RKO (cell line): ENCODE measurements at regions not wholly inside any gene's neighbourhood (a gene's known extent, or its start where the extent isn't known, plus 50 kb on each side); places are given as distances from the start of the nearest gene placed in this dataset.

Experiments used
- DNase-seq: peaks from one replicate; pipeline ENCODE4 v3.0.0-alpha.2; 2016; ENCODE audit warnings: low spot score

GRCh38 chr2:16278421-16279200 is 338.3 kb downstream of the MYCN start:
- no peak for DNase-seq

GRCh38 chr2:16277117-16277516 is 336.8 kb downstream of the MYCN start:
- DNase-seq = no peak

GRCh38 chr2:16275661-16276060 is 335.3 kb downstream of the MYCN start:
- DNase-seq = no peak

GRCh38 chr2:16275131-16275530 is 334.8 kb downstream of the MYCN start:
- no peak for DNase-seq

GRCh38 chr2:16273111-16273510 is 332.8 kb downstream of the MYCN start:
- no peak for DNase-seq

GRCh38 chr2:16272038-16272788 is 331.9 kb downstream of the MYCN start:
- DNase-seq = no peak

GRCh38 chr2:16271231-16271896 is 331.0 kb downstream of the MYCN start:
- no peak for DNase-seq

GRCh38 chr2:16270441-16270840 is 330.1 kb downstream of the MYCN start:
- no peak for DNase-seq

- no peak for DNase-seq
Measured at GRCh38 chr2:16268301-16269000, 328.1 kb downstream of the MYCN start.

- DNase-seq = no peak
Measured at GRCh38 chr2:16266571-16266970, 326.2 kb downstream of the MYCN start.

GRCh38 chr2:16264931-16265540 is 324.7 kb downstream of the MYCN start:
- DNase-seq = no peak

- no peak for DNase-seq
Measured at GRCh38 chr2:16264491-16264890, 324.1 kb downstream of the MYCN start.

- no peak for DNase-seq
Measured at GRCh38 chr2:16263241-16263890, 323.0 kb downstream of the MYCN start.

GRCh38 chr2:16262526-16263178 is 322.3 kb downstream of the MYCN start:
- no peak for DNase-seq

GRCh38 chr2:16261791-16262190 is 321.4 kb downstream of the MYCN start:
- no peak for DNase-seq

GRCh38 chr2:16261071-16261470 is 320.7 kb downstream of the MYCN start:
- no peak for DNase-seq

GRCh38 chr2:16260041-16260830 is 319.9 kb downstream of the MYCN start:
- DNase-seq = no peak

GRCh38 chr2:16259010-16259409 is 318.7 kb downstream of the MYCN start:
- DNase-seq = no peak

- DNase-seq = no peak
Measured at GRCh38 chr2:16258350-16258749, 318.0 kb downstream of the MYCN start.
